Endothelial cell of umbilical vein (primary cell): ENCODE measurements at regions not wholly inside any gene's neighbourhood (a gene's known extent, or its start where the extent isn't known, plus 50 kb on each side); places are given as distances from the start of the nearest gene placed in this dataset.

Experiments used
- BruUV-seq: library from RNA; stranded (reverse); fragments of 400-500 nt; replicated peaks from 2 replicates; lab custom pipeline; 2021; lab: Mats Ljungman, UMichigan
- CTCF ChIA-PET: fragments of 300-600, 350-600 bp; sonication (Branson Sonifier 250); formaldehyde crosslinking; loops from one replicate; lab custom pipeline; 2021; ENCODE audit warnings: antibody characterized with exemption, inconsistent platforms; lab: Charles Lee
- POLR2A ChIA-PET: fragments of 300-600, 350-600 bp; sonication (Branson Sonifier 250); formaldehyde crosslinking; loops from one replicate; lab custom pipeline; 2021; ENCODE audit warnings: antibody characterized with exemption, inconsistent platforms; lab: Charles Lee
- DNase-seq: peaks from one replicate; pipeline ENCODE4 v3.0.0-alpha.2; 2011; ENCODE audit warnings: low read depth, low spot score
- FAIRE-seq: peaks from 2 replicates; lab custom pipeline; 2011; peaks lifted over from hg19 to GRCh38; lab: Jason Lieb, UNC
- H2AFZ ChIP-seq: 2 replicates; pipeline ENCODE4 v1.6.0; 2012; ENCODE audit warnings: low read depth, low read length, control low read depth, inconsistent platforms
- H3K27ac ChIP-seq: 2 replicates; pipeline ENCODE4 v1.5.1; 2011; ENCODE audit warnings: low read depth, mild to moderate bottlenecking, control low read depth, low read length, moderate library complexity; ENCODE audit not compliant: insufficient read depth
- H3K27me3 ChIP-seq, 2 experiments: 2 replicates each; pipeline versions ENCODE4 v1.6.0 to v1.6.1; 2011; ENCODE audit warnings: low read length in 2 of 2, mixed read lengths in 1 of 2; ENCODE audit not compliant: control insufficient read depth in 2 of 2, insufficient read depth in 2 of 2
- H3K36me3 ChIP-seq, 2 experiments: 2 replicates in 1 of 2; 3 replicates in 1 of 2; pipeline ENCODE4 v1.5.1; 2011; ENCODE audit warnings: low read length in 2 of 2, mild to moderate bottlenecking in 1 of 2, moderate library complexity in 1 of 2; ENCODE audit not compliant: control insufficient read depth in 2 of 2, insufficient read depth in 2 of 2; ENCODE audit errors: extremely low read depth in 1 of 2
- H3K4me1 ChIP-seq: 3 replicates; pipeline ENCODE4 v1.5.1; 2011; ENCODE audit warnings: mild to moderate bottlenecking, low read length; ENCODE audit not compliant: control insufficient read depth, insufficient read depth; ENCODE audit errors: extremely low read depth
- H3K4me2 ChIP-seq: 2 replicates; pipeline ENCODE4 v1.6.1; 2011; ENCODE audit warnings: low read length, control low read depth, mixed read lengths; ENCODE audit not compliant: insufficient read depth
- H3K4me3 ChIP-seq, 3 experiments: fragments of 200-600 bp in 1 of 3; sonication (generic), shearing (Covaris generic) in 1 of 3; replicated peaks in 1 of 3; 2 replicates each; pipeline ENCODE4 v1.5.1; 2011 to 2016; ENCODE audit warnings: control low read depth in 3 of 3, low read length in 3 of 3, mild to moderate bottlenecking in 2 of 3, inconsistent platforms in 1 of 3, low read depth in 1 of 3, moderate library complexity in 1 of 3; ENCODE audit not compliant: insufficient read depth in 1 of 3
- H3K79me2 ChIP-seq: 2 replicates; pipeline ENCODE4 v1.6.0; 2012; ENCODE audit warnings: low read length, inconsistent platforms; ENCODE audit not compliant: control insufficient read depth, insufficient read depth
- H3K9ac ChIP-seq: replicated peaks from 2 replicates; pipeline ENCODE3; 2011; ENCODE audit warnings: low read length, control low read depth; ENCODE audit not compliant: insufficient read depth; ENCODE audit errors: extremely low read depth
- H3K9me1 ChIP-seq: replicated peaks from 3 replicates; pipeline ENCODE4 v1.6.0; 2011; ENCODE audit warnings: mild to moderate bottlenecking, low read length; ENCODE audit not compliant: control insufficient read depth, insufficient read depth; ENCODE audit errors: extremely low read depth
- H3K9me3 ChIP-seq: replicated peaks from 2 replicates; pipeline ENCODE4 v1.5.1; 2012; ENCODE audit warnings: low read length, inconsistent platforms; ENCODE audit not compliant: control insufficient read depth, insufficient read depth
- H4K20me1 ChIP-seq: replicated peaks from 2 replicates; pipeline ENCODE3; 2011; ENCODE audit warnings: mild to moderate bottlenecking, low read length; ENCODE audit not compliant: control insufficient read depth, insufficient read depth; ENCODE audit errors: extremely low read depth
- CTCF ChIP-seq, 2 donors: IDR thresholded peaks; 1 replicate in 1 of 2; 2 replicates in 1 of 2; pipeline ENCODE4 v1.5.1; 2011; ENCODE audit warnings: low read length in 2 of 2, mild to moderate bottlenecking in 2 of 2, moderate library complexity in 2 of 2, control low read depth in 1 of 2, inconsistent platforms in 1 of 2, low read depth in 1 of 2; ENCODE audit not compliant: insufficient read depth in 1 of 2; ENCODE audit errors: extremely low read depth in 1 of 2
- EZH2 ChIP-seq: IDR thresholded peaks from 2 replicates; pipeline ENCODE4 v1.6.1; 2012; ENCODE audit warnings: borderline replicate concordance, low read depth, mild to moderate bottlenecking, moderate library complexity, low read length, inconsistent platforms; ENCODE audit not compliant: severe bottlenecking
- FOS ChIP-seq: IDR thresholded peaks from 2 replicates; pipeline ENCODE4 v1.6.1; 2011; ENCODE audit warnings: mild to moderate bottlenecking, low read length, moderate library complexity, borderline replicate concordance; ENCODE audit not compliant: insufficient read depth
- GATA2 ChIP-seq: IDR thresholded peaks from 2 replicates; pipeline ENCODE4 v1.7.0; 2011; ENCODE audit warnings: low read depth, mild to moderate bottlenecking, moderate library complexity, mixed read lengths, low read length; ENCODE audit not compliant: insufficient read length, insufficient read depth
- JUN ChIP-seq: IDR thresholded peaks from 2 replicates; pipeline ENCODE4 v1.6.1; 2011; ENCODE audit warnings: borderline replicate concordance, low read depth; ENCODE audit not compliant: insufficient read length, insufficient read depth
- MAX ChIP-seq: IDR thresholded peaks from 2 replicates; pipeline ENCODE4 v1.6.1; 2011; ENCODE audit not compliant: insufficient read depth, insufficient read length
- MYC ChIP-seq: IDR thresholded peaks from one replicate; pipeline ENCODE4 v1.6.1; 2011; ENCODE audit warnings: mild to moderate bottlenecking, low read depth, low read length
- POLR2A ChIP-seq: IDR thresholded peaks from 2 replicates; pipeline ENCODE4 v1.6.1; 2012; ENCODE audit warnings: low read depth, mild to moderate bottlenecking, control low read depth, low read length
- POLR2AphosphoS5 ChIP-seq: IDR thresholded peaks from 2 replicates; pipeline ENCODE4 v1.6.1; 2012; ENCODE audit warnings: low read depth, mild to moderate bottlenecking, control low read depth, low read length, moderate library complexity; ENCODE audit not compliant: insufficient read depth
- dilution Hi-C: fragments of 300-500 bp; cut with MboI; formaldehyde crosslinking; loops from one replicate; pipeline ENCODE4 v1.15.0; 2019; ENCODE audit warnings: low sequenced_read_pairs; ENCODE audit not compliant: extremely low pct_ligation_motif_present
- intact Hi-C: fragments of 100-400 bp; cut with micrococcal nuclease; formaldehyde crosslinking; loops from one replicate; pipeline ENCODE4 v1.10.0; 2022

- no peak overlapping the region for H2AFZ ChIP-seq
- ChIA-PET POLR2A (no interaction called here), CTCF (no interaction called here)
- no peak for DNase-seq
- no peak overlapping the region for H3K4me3 ChIP-seq
- no peaks in the 10 kb centered on the region for H3K36me3 ChIP-seq
- no peaks in the 10 kb centered on the region for H4K20me1 ChIP-seq
- no peaks in the 10 kb centered on the region for H3K27me3 ChIP-seq
- no peaks in the 10 kb centered on the region for H3K9me1 ChIP-seq
- H3K4me1 ChIP-seq = peaks cover 3% of the 10 kb centered on the region
- dilution Hi-C loops (no loop called here), intact Hi-C loops (no loop called here)
- no peak overlapping the region for H3K4me2 ChIP-seq
- TF ChIP-seq JUN (no peak), CTCF (IDR thresholded peaks at IDR 0.05; ENCODE audit: extremely low read depth in 1 of 2, insufficient read depth in 1 of 2, low read depth in 1 of 2, low read length in 2 of 2) (no peak), POLR2AphosphoS5 (no peak), GATA2 (no peak), EZH2 (no peak), POLR2A (no peak), MYC (no peak), FOS (no peak), MAX (no peak)
- no peaks in the 10 kb centered on the region for H3K79me2 ChIP-seq
- no peak overlapping the region for H3K27ac ChIP-seq
- H3K9ac ChIP-seq = no peak overlapping the region
- no peaks in the 10 kb centered on the region for H3K9me3 ChIP-seq
- no TSS peak for BruUV-seq
- no peak for FAIRE-seq
Measured at GRCh38 chr5:53322257-53322656, 158.2 kb upstream of the FST start.
